D721Med (cell line): ENCODE measurements at regions not wholly inside any gene's neighbourhood (a gene's known extent, or its start where the extent isn't known, plus 50 kb on each side); places are given as distances from the start of the nearest gene placed in this dataset.

Experiments
- DNase-seq: peaks from one replicate; pipeline ENCODE4 v3.0.0; 2011; ENCODE audit warnings: low spot score; ENCODE audit not compliant: insufficient read length
- FAIRE-seq: peaks from 2 replicates; lab custom pipeline; 2011; peaks lifted over from hg19 to GRCh38; lab: Jason Lieb, UNC
- TF ChIP-seq, protein P1 (sequence below): IDR thresholded peaks from 2 replicates; pipeline ENCODE4 v1.5.1; 2012; ENCODE audit warnings: mild to moderate bottlenecking, control low read depth; ENCODE audit not compliant: insufficient read depth; ENCODE audit errors: missing control alignments

DNA sequence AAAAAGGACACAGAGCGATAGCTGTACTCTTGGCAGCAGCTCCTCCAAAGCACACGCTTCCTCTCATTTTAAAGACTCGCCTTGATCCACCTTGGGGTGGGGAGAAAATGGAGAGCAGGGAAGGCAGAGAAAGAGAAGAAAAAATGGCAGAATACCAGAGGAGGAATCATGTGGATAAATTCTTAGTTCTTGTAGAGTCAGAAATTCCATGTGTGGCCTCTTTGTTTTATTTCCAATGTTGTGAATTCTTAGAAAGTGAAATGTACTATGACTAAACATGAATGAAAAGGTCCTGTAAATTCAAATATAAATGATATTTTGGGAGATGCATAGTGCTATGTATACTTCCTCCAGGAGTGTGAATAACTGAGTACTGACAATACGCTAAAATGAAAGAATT, 89.7 kb upstream of the SESTD1 start:
- FAIRE-seq (no peak), DNase-seq (no peak)
- TF ChIP-seq, protein P1, sequence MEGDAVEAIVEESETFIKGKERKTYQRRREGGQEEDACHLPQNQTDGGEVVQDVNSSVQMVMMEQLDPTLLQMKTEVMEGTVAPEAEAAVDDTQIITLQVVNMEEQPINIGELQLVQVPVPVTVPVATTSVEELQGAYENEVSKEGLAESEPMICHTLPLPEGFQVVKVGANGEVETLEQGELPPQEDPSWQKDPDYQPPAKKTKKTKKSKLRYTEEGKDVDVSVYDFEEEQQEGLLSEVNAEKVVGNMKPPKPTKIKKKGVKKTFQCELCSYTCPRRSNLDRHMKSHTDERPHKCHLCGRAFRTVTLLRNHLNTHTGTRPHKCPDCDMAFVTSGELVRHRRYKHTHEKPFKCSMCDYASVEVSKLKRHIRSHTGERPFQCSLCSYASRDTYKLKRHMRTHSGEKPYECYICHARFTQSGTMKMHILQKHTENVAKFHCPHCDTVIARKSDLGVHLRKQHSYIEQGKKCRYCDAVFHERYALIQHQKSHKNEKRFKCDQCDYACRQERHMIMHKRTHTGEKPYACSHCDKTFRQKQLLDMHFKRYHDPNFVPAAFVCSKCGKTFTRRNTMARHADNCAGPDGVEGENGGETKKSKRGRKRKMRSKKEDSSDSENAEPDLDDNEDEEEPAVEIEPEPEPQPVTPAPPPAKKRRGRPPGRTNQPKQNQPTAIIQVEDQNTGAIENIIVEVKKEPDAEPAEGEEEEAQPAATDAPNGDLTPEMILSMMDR: no peak

DNA sequence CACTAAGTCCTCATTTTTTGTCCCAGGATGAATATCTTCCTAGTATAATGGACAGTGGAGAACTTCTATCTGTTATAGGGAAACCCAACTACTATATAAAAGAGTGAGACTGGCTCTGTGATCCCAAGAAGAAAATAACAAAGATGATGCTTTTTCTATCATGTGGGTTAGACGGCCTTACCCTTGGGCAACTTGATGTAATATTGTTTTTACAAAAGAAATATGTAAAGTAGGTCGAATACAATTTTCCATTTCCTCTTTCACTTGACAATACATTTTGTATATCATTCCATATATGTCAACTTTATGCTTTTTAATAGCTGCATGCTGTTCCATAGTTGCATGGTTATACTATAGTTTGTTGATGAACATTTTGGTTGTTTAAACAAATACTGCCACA, 87.5 kb upstream of the SESTD1 start:
- TF ChIP-seq, protein P1: no peak
- no peak for DNase-seq
- no peak for FAIRE-seq

DNA sequence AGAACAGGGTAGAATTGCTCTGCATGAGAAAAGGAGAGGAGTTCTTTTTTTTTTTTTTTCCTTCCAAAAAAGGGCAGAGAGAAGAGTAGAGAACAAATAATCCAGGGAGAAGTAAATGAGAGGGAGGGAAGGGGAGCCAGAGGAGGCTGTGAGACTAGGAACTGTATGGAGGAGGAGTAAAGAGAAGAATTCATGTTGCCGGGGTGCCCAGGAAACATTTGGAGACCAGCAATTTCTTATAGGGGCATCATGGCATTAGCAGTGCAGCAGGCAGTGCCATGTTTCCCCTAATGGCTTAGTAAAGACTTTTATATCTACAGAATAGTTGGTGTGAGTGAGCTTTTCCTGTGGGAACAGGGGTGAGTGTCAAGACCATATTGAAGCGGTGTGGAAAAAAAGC, 86.4 kb upstream of the SESTD1 start:
- FAIRE-seq (no peak), DNase-seq (no peak)
- TF ChIP-seq, protein P1: no peak

DNA sequence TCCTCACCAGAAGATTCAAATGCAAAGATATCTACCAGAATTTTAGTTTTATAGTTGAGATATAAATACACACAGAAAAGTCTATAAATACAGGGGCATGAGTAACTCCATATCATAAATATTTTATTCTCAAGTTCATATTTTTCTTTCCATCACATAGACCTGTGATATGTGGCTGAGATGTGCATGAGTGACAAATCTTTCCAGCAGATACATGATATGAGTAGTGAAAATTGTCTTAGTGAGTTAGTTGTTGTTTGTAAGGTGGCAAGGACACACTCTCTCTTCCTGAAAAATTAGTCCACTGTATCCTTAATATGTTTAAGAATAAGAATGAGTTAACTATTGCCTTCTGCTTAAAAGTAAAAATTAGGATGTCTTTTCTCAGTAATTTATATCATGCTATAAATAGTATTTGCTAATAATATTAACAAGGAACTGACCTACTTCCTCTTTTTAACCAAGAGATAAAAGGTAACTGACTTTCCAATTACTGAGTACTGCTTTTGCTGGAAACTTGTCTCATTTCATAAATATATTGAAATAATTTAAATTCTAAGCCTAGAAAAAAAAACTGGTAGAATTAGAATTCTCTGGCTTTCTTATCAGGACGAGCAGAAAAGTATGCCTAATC, 85.2 kb upstream of the SESTD1 start:
- TF ChIP-seq, protein P1: no peak
- no peak for DNase-seq
- no peak for FAIRE-seq

GRCh38 chr2:179348906-179349305, 84.3 kb upstream of the SESTD1 start:
- FAIRE-seq (no peak), DNase-seq (no peak)
- TF ChIP-seq, protein P1: no peak

- no peak for DNase-seq
- FAIRE-seq: no peak
- TF ChIP-seq, protein P1: no peak
Measured at GRCh38 chr2:179344970-179345369, 80.3 kb upstream of the SESTD1 start.

- TF ChIP-seq, protein P1: no peak
- DNase-seq (no peak), FAIRE-seq (no peak)
Measured at GRCh38 chr2:179344280-179344964, 79.8 kb upstream of the SESTD1 start.
